Right lung (tissue), 2 donors: ENCODE measurements at regions not wholly inside any gene's neighbourhood (a gene's known extent, or its start where the extent isn't known, plus 50 kb on each side); places are given as distances from the start of the nearest gene placed in this dataset.

Experiments used
- DNase-seq, 2 donors: peaks; one replicate each; pipeline ENCODE4 v3.0.0-alpha.2; 2013

DNA sequence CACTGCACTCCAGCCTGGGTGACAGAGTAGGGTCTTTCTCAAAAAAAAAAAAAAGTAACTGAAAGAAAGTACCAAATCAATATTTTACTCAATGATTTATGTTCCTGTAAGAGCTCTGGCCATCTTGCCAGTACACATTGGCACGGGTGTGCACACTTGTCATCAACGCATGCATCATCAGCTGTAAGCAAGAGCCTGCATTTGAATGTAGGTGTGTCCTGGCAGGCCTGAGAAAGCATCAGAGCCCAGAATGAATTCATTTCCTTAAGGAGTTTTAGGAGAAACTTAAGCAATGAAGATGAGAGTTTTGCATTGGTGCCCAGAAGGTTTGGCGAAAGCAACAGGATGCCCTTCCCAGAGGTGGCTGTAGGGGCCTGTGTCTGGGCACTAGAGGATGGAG is 88.5 kb upstream of the FZD10 start:
- no peak for DNase-seq

DNA sequence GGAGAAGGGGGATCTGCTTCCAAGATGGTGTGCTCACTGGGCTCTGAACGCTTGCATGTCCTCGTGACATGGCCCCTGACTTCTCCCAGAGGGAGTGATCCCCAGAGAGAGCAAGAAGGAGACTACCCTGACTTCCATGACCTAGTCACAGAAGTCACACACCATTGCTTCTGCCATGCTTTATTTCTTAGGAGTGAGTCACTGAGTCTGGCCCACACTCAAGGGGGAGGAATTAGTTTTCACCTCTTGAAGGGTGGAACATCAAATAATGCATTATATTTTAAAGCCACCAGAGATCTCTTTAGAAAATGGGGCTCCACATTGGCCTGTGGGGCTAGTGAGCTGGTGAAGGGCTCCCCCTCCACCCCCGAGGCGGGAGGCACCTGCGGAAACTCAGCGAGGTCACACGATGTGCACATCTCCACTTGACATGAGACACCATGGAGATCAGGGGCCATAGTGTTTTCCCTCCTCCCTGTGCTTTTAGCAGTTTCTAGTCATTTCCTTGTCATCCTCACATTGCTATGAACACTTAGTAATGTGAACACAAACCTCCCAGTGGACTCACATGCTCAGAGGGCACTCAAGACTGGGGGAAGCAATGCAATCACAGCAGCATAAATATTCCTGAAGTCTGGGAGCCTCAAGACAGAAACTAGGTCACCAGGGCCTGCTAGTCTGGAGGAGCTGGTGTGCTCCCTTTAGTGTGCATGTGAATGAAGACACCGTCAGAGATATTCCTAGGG is 87.4 kb upstream of the FZD10 start:
- no peak for DNase-seq

DNA sequence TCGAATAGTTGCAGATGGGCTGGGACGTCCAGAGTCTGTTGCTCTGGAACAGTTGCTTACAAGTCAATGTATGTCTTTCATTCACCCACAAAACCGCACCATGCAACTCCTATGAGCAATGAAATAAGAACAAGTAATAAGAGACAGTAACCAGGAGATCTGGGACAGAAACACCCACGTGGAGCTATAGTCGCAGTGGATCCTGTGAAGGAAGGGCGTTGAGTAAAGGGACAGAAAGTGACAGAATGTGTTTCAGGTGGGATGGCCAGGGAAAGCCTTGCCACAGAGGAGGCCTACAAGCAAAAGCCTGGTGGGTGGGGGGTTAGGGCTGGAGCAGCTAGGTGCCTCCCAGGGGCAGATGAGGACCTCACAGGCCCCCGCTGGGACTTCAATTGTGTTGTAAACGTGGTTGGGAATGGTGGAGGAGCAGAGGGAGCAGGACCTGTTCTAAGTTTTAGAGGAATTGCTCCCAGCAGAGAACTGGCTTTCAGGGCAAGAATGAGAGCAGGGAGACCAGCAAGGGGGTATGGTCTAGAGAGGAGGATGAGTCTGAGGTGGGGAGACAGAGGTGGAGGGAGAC is 86.7 kb upstream of the FZD10 start:
- no peak for DNase-seq

DNA sequence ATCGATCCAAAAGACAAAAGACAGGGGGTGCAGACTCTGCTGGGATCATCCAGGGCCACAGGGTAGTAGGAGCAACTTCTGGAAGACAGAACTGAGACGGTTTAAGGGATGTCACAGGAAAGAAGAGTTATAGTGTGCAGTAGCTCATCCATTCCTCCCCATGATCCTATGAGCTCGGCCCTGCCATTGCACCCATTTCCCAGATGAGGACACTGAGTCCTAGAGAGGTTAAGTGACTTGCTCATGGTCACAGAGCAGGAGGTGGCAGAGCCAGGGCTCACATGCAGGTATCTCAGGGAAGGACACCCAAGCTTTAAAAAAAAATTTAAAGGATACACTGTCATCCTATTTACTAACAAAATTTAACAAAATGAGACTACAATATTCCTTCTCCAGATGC is 86.1 kb upstream of the FZD10 start:
- DNase-seq: no peak

DNA sequence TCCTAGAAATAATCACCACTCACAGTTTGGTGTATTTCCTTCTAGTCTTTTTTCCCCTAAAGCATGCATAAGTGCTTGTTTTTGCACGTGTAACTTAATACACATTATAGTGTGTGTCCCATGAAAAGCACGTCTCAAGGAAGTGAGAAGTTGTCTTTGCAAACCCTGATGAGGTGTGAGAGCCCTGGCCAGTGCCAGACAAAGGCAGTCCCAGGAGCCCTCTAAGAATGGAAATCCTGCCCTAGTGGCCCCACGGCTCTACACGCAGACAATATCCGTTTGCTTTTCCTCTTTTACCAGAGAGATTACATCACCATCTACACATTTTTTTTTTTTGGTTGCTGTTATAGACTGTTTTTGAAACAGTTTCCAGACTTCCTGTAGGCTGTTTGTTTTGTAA is 85.5 kb upstream of the FZD10 start:
- DNase-seq: no peak

DNA sequence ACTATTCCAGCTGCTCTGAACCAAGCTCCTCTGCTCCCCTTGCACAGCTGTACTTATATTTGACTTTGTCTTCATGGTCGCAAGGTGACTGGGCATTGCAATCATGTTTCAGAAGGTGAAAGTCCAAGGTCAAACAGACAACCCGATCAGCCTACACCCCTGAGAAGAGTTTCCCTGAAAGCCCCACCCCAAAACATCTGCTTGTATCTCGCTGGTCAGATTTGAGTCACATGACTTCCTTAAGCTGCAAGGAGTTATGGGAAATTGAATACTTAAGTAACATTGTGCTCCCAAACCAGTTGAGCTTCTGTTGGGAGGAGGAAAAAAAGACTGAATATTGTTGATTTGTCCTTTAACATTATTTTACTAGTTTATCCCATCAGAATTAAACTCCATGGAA is 83.4 kb upstream of the FZD10 start:
- no peak for DNase-seq

DNA sequence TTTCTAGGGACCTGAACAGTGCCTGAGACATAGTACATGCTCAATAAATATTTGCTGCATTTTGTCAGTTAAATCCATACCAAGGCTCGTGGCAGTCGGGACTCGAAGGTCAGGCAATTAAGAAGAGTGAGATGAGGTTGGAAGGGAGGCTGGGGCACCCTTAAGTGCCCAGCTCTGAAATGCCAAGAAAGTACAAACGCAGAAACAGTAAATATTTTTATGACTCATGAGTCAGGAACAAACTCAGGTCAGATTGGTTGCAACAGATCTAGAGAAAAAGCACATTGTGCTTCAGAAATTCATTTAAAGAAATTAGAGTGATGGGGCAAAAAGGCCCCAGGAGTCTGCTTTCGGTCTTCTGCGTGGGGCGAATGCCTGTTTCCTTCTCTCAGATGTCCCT is 83.0 kb upstream of the FZD10 start:
- no peak for DNase-seq

DNA sequence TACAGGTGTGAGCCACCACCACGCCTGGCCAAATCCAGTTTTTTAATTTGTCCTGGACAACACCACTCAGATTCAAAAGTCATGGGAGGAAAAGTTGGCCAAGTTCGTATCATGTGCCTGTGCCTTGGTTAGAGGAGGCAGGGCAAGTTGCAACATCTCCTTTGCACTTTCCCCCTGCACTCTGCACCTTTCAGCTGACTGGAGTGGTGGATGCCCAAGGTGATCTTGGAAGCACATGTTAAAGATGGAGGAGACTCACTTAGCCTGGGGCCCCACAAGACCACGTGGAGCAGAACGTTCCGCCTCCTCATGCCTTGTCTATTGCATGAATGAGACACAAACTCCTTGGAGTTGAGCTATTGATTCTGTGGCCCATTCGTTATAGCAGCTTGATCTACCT is 82.1 kb upstream of the FZD10 start:
- no peak for DNase-seq

DNA sequence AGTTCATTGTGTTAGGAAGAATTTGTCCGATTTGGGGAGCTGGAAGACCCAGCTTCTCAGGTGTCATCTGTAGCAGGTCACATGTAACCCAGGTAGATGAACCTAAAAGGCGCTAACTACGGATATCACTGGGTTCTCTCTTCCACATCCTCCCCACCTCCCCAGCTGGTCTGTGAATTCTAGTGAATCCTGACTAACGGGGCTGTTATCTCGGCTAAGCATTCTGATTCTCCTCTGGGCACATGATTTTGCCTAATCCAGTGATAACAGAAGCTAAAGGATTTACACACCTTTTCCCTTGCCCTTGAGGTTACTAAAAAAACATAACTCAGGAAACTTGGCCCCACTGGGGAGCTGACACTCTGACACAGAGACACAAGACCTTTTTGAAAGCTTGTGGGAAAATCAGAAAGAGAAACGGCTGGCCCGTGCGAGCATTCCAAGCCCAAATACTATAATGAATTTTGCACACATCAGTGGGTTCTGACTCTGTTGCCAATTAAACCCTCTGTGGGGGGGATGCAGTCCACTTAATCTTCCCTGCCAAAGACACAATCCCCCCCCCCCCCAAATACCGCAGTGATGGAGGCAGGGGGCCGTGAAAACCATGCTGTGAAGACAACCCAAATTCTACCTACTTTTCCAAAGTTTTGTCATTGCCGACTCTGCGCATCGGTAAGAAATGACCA is 81.0 kb upstream of the FZD10 start:
- DNase-seq: no peak

DNA sequence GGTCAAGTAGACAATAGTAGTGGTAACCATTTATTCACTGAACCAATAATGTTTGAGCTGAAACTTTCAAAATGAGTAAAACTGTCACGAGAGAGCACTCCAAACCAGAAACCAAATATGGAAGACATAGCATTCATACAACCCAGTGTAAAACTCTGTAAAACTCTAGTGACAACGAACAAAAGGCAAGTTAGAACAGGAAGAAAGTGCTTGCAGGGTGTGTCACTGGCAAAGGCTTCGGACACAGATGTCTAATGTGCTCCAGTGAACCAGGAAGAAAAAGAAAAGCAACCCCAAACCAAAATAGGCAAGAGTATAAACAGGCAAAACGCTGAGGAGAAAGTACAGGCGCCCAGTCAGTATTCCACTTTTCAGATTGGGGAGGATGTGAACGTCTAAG is 79.3 kb upstream of the FZD10 start:
- no peak for DNase-seq

DNA sequence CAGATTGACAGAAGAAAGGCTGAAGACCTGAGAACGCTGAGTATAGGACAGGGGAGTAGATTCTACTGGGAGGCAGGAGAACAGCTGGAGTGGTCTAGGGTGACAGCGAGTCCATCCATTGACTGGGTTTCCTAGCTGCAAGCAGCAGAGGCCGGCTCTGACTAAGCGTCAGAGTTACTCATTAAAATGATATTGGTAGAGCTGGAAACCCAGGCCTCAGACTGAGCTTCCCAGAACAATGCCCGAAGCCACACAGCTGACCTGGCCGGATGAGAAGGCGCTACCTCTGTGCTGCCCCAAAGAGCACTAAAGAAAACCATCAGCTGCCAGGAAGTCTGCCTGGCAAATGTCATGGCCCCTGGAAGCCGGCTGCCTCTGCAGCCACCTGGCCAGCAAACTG is 78.5 kb upstream of the FZD10 start:
- no peak for DNase-seq

DNA sequence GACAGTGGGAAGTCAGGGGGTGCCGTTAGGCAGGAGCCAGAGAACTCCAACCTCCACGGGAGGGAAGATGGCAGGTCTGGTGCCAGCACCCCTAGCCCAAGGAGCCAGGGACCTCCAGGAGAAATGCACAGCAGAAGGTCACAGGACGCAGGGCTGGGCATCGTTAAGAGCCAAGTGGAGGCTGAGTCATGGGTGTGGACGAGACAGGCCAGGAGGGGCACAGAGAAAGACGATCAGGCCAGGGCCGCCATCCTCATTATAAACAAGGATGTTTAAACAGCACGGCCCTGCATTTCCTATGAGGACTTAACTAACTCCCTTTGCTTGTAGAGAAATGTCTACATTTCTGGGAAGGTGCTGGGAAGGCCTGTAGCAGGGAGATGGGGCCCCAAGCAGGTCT is 77.9 kb upstream of the FZD10 start:
- no peak for DNase-seq

DNA sequence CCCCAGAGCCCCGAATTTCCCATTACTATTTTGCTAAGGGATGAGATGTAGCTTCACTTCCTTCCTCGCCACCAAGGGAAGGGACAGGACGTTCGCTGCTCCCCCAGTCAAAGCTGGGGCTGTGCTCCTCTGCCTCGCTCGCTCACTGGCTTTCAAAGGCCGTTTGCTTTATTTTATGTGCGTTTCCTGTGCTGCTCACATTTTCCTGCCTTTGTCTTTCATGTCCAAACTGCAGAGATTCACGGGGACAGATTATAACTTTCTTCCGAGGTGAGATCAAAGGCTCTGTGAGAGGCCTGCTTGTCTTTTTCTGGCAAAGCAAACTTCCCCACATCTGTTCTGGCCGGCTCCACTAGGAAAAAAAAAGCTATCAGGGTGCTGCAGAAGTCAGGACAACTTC is 76.0 kb upstream of the FZD10 start:
- DNase-seq: peak in 1 of 2 donors; percentile 9

DNA sequence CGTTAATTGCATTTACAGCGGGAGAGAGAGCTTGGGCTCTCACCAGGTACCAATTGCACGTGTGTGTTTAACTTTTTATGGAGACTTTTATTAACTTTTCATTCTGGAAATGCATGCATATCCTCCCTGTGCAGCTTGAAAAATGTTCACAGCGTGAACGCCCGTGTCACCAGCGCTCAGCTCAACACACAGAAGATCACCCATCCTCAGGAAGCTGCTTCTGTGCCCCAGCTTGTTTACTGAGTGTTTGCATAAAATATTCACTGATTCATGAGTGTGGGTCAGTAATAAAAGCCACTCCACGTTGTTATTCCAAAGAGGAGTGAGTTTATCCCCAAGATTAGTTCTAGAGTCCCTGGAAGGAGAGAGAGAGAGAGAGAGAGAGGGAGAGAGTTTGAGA is 75.5 kb upstream of the FZD10 start:
- no peak for DNase-seq

DNA sequence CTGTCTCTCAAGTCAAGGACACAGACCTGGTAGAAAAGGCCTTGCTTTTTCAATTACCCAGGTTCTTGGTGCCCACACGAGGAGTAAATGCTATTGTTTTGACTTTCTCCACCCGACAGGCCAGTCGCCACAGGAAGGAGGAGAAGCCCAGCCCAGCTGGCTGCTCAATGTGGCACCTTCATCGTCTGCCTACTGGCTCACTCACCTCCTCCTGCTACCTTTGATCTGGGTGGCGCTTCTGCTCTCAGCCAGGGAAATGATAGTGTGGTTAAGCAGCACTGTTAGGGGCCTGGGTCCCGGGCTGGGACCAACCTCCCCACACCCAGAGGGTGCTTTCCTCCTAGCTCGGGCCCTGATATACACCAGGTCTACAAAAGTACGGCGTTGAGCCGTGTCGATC is 75.0 kb upstream of the FZD10 start:
- DNase-seq: no peak

DNA sequence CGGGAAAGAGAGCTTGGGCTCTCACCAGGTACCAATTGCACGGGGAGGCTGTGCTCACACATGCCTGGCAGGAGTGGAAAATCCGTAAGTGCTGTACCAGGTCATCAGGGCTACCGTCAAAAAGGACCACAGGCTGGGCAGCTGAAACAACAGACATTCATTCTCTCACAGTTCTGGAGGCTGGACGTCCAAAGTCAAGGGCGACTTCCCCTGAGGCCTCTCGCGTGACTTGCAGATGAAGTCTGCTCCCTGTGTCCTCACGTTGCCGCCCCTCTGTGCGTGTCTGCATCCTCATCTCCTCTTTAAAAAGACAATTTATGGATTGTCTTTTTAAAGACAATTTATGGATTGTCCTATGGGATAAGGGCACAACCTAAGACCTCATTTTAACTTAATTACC is 73.8 kb upstream of the FZD10 start:
- DNase-seq: no peak

DNA sequence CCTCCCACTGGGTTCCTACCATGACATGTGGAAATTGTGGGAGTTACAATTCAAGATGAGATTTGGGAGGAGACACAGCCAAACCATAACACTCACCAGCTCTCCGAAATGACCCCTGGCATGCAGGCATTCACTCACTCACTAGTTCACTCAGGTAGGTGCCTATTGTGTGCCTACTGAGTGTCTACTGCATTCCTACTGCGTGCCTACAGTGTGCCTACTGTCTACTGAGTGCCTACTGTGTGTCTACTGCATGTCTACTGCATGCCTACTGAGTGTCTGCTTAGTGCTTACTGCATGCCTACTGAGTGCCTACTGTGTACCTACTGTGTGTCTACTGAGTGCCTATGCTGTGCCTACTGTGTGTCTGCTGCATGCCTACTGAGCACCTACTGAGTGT is 71.7 kb upstream of the FZD10 start:
- DNase-seq: no peak

DNA sequence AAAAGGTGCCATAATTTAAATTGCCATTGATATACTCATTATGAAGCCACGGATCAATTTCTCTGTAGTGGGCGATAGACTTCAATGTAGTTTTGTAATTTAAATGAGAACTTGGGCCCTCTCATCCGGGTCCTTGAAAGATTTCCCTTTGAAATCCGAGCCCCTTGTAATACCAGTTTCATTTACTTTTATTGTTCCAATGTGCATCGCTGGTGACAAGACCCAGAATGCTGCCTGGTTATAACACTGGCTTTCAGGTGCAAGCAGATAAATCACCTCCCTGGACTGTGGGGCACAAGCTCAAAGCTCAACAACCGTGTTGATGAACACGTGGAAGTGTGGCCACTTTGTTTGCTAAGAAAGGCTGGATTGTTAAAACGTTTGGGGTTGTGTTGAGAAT is 68.9 kb upstream of the FZD10 start:
- no peak for DNase-seq

DNA sequence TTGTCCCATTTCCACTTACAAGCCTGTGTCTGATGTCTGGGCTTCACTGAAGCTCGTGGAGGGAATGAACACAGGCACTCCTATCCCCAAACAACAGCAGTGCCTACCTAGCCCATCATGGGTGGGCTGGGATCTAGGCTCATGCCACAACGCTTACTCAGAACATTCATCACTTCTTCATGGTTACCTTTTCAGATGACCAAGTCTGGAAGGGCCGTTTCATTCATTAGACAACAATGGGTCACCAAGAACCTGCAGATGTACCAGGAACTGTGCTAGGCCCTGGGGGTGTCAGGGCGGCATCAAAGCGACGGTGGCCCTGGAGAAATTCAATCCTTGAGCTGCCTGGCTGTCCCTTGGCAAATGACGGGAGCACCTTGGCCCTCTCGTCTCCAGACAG is 64.9 kb upstream of the FZD10 start:
- no peak for DNase-seq

DNA sequence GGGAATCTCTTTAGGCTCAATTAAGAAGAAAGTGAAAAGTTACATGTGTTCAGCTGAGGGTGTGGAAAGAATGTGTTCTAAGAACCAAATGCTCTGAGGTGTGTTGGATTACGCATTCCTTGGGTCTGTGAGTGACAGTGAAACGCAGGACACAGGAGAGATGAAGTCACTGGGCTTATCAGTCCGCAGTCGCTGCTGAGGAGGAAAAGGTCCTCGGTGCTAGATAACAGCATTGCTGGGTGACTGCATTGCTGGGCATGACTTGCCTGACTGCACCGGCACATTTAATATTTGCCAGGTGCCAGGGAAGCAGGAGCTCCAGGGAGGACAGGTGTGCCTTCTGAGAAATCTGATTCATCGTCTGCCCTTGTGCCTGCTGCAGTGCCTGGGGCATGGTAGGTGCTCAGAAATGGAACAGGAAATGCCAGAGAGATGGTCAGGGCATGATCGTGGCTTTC is 64.4 kb upstream of the FZD10 start:
- no peak for DNase-seq

DNA sequence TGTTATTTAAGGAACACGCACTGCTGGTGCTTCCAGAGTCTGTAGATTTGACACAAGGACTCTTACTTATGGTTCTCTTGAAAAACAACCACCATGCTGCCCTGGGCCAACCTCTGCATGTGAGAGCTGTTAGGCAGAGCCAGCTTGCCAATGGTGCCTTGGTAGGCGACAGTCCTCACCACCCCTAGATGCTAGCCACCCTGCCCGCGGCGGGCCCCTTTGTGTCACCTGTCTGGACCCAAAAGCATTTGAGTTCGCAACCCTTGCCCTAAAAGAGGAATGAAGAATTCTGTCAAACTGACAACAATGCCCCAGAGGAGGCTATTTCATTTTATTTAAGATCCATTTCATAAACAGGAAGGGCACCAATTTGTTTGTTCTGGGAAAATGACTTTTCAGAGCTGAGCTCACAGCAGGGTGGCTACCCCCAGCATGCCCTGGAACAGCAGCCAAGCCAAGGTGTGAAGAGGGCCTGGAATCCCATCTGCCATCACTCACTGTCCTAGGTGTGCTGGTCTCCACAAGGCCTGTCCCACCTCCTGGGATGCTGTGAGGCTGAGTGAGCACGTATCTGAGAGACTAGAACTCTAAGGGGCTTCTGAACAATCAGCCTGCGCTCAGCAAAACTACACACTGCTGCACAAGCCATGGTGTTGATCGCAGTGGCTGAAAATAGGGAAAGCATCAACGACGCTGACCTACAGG is 63.8 kb upstream of the FZD10 start:
- no peak for DNase-seq

DNA sequence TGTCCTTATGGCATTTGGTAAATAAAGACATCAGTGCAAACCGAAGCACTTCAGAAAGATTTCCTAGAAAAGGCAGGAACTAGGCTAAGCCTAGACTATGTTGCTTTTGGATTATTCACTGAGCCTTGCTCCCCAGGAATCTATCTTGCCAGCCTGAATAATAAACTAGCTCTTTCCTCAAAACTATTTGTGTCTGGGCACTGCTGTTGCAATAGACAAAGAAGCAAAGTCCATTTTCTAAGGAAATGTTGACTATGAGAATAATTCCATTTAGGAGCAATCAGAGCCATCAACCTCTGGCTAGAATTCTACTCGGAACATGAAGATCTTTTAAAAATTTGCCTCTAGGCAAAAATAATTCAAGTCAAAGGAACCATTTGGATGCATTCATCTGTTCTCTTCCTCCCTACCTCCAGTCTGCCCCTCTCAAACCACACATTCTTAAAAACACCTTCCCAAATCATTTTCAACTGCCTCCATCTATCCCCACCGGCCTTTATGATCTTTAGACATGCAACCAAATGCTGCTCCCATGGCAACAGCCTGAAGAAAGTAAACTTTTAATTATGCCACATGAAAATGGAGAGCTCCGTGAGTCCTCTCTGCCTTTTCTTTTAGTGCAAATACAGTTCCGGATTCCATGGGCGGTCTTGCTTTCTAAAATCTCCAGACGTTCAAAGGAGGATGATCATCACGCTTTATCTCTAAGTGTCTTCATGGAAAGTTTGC is 61.5 kb upstream of the FZD10 start:
- DNase-seq: no peak
